Activated gamma-delta T cell treated with anti-CD3 and anti-CD28 coated beads, Interleukin-2, amount 50 U/mL, for 16 hours (primary cell): ENCODE measurements at regions not wholly inside any gene's neighbourhood (a gene's known extent, or its start where the extent isn't known, plus 50 kb on each side); places are given as distances from the start of the nearest gene placed in this dataset.

Experiments
- DNase-seq: peaks from one replicate; pipeline ENCODE4 v3.0.0-alpha.2; 2020; ENCODE audit warnings: low read depth

GRCh38 chr13:24008679-24009078 lies 111.4 kb upstream of the C1QTNF9B start:
- no peak for DNase-seq

GRCh38 chr13:24011266-24011665 lies 114.0 kb upstream of the C1QTNF9B start:
- no peak for DNase-seq

- no peak for DNase-seq
Measured at GRCh38 chr13:24012648-24013047, 115.3 kb upstream of the C1QTNF9B start.

- no peak for DNase-seq
Measured at GRCh38 chr13:24013189-24013588, 115.9 kb upstream of the C1QTNF9B start.

- no peak for DNase-seq
Measured at GRCh38 chr13:24016046-24016445, 118.7 kb upstream of the C1QTNF9B start.

- DNase-seq: no peak
Measured at GRCh38 chr13:24022568-24022967, 125.3 kb upstream of the C1QTNF9B start.

GRCh38 chr13:24023073-24023472 lies 125.8 kb upstream of the C1QTNF9B start:
- no peak for DNase-seq

GRCh38 chr13:24027494-24027893 lies 130.2 kb upstream of the C1QTNF9B start:
- DNase-seq: no peak

- DNase-seq: no peak
Measured at GRCh38 chr13:24032252-24032651, 128.3 kb upstream of the SPATA13 start.

- no peak for DNase-seq
Measured at GRCh38 chr13:24032674-24033073, 127.8 kb upstream of the SPATA13 start.

GRCh38 chr13:24033527-24034302 lies 126.8 kb upstream of the SPATA13 start:
- DNase-seq: no peak

- DNase-seq: no peak
Measured at GRCh38 chr13:24035411-24035810, 125.1 kb upstream of the SPATA13 start.

GRCh38 chr13:24036115-24036514 lies 124.4 kb upstream of the SPATA13 start:
- no peak for DNase-seq

- DNase-seq: no peak
Measured at GRCh38 chr13:24038405-24038804, 122.1 kb upstream of the SPATA13 start.

- no peak for DNase-seq
Measured at GRCh38 chr13:24038841-24039330, 121.6 kb upstream of the SPATA13 start.

- no peak for DNase-seq
Measured at GRCh38 chr13:24039621-24040475, 120.7 kb upstream of the SPATA13 start.

GRCh38 chr13:24040835-24041234 lies 119.7 kb upstream of the SPATA13 start:
- no peak for DNase-seq

- DNase-seq: no peak
Measured at GRCh38 chr13:24041651-24042225, 118.8 kb upstream of the SPATA13 start.

GRCh38 chr13:24042710-24043440 lies 117.6 kb upstream of the SPATA13 start:
- no peak for DNase-seq

GRCh38 chr13:24043590-24044350 lies 116.8 kb upstream of the SPATA13 start:
- no peak for DNase-seq

GRCh38 chr13:24045597-24045996 lies 114.9 kb upstream of the SPATA13 start:
- DNase-seq: no peak
